CD14-positive monocyte (primary cell): ENCODE measurements at regions not wholly inside any gene's neighbourhood (a gene's known extent, or its start where the extent isn't known, plus 50 kb on each side); places are given as distances from the start of the nearest gene placed in this dataset.

Experiments
- DNase-seq, 3 donors: peaks; one replicate each; pipeline ENCODE4 v3.0.0-alpha.2; 2011 to 2022
- H2AFZ ChIP-seq: 2 replicates; pipeline ENCODE4 v1.6.0; 2012; ENCODE audit warnings: mild to moderate bottlenecking, low read depth, low read length, inconsistent platforms; ENCODE audit not compliant: insufficient read depth, poor library complexity, severe bottlenecking
- H3K27ac ChIP-seq, 2 donors: 1 replicate in 1 of 2; 2 replicates in 1 of 2; pipeline ENCODE4 v1.5.1; 2012 to 2013; ENCODE audit warnings: low read length in 2 of 2, control low read depth in 1 of 2, inconsistent platforms in 1 of 2, low read depth in 1 of 2, mild to moderate bottlenecking in 1 of 2
- H3K27me3 ChIP-seq, 2 donors: one replicate each; pipeline versions ENCODE4 v1.6.0 to v1.6.1; 2011 to 2013; ENCODE audit warnings: low read length in 2 of 2; ENCODE audit not compliant: control insufficient read depth in 2 of 2, insufficient read depth in 2 of 2
- H3K36me3 ChIP-seq, 2 donors: replicated peaks in 1 of 2; 1 replicate in 1 of 2; 2 replicates in 1 of 2; pipeline versions ENCODE4 v1.5.1 to v1.6.1; 2012 to 2013; ENCODE audit warnings: low read length in 2 of 2, control low read depth in 1 of 2, inconsistent platforms in 1 of 2, mild to moderate bottlenecking in 1 of 2; ENCODE audit not compliant: insufficient read depth in 2 of 2, control insufficient read depth in 1 of 2
- H3K4me1 ChIP-seq, 2 donors: 1 replicate in 1 of 2; 2 replicates in 1 of 2; pipeline versions ENCODE4 v1.5.1 to v1.6.1; 2012 to 2013; ENCODE audit warnings: low read length in 2 of 2, control low read depth in 1 of 2, inconsistent platforms in 1 of 2, mild to moderate bottlenecking in 1 of 2, moderate library complexity in 1 of 2; ENCODE audit not compliant: insufficient read depth in 2 of 2, control insufficient read depth in 1 of 2
- H3K4me2 ChIP-seq: replicated peaks from 2 replicates; pipeline ENCODE3; 2012; ENCODE audit warnings: low read length, moderate library complexity, mild to moderate bottlenecking; ENCODE audit not compliant: poor library complexity, severe bottlenecking; ENCODE audit errors: extremely low read depth
- H3K4me3 ChIP-seq, 3 experiments: fragments of 200-600 bp in 1 of 3; sonication (generic) in 1 of 3; replicated peaks in 1 of 3; 1 replicate in 2 of 3; 2 replicates in 1 of 3; pipeline ENCODE4 v1.5.1; 2011 to 2013; ENCODE audit warnings: low read length in 3 of 3, mild to moderate bottlenecking in 3 of 3, control low read depth in 2 of 3, low read depth in 2 of 3, inconsistent platforms in 1 of 3, moderate library complexity in 1 of 3
- H3K79me2 ChIP-seq: 2 replicates; pipeline ENCODE4 v1.6.0; 2012; ENCODE audit warnings: mild to moderate bottlenecking, control low read depth, inconsistent platforms, low read length, moderate library complexity; ENCODE audit not compliant: insufficient read depth
- H3K9ac ChIP-seq: 2 replicates; pipeline ENCODE4 v1.6.0; 2017; ENCODE audit warnings: low read length, mild to moderate bottlenecking; ENCODE audit not compliant: insufficient read depth, poor library complexity, severe bottlenecking
- H3K9me3 ChIP-seq, 2 donors: replicated peaks in 1 of 2; 1 replicate in 1 of 2; 2 replicates in 1 of 2; pipeline versions ENCODE4 v1.5.1 to v1.6.1; 2012 to 2013; ENCODE audit warnings: low read length in 2 of 2, control low read depth in 1 of 2; ENCODE audit not compliant: control insufficient read depth in 1 of 2, insufficient read depth in 1 of 2
- H4K20me1 ChIP-seq: 2 replicates; pipeline ENCODE4 v1.6.0; 2012; ENCODE audit warnings: mild to moderate bottlenecking, low read length, control low read depth, moderate library complexity; ENCODE audit not compliant: insufficient read depth
- H3K27ac Mint-ChIP-seq, 7 donors: one replicate each; pipeline ENCODE4 v1.8.0; 2020; ENCODE audit warnings: mild to moderate bottlenecking in 7 of 7, mixed read lengths in 7 of 7, moderate library complexity in 6 of 7, inconsistent platforms in 2 of 7
- H3K27me3 Mint-ChIP-seq, 3 donors: one replicate each; pipeline ENCODE4 v1.8.0; 2021 to 2022; ENCODE audit warnings: low read depth in 3 of 3, mild to moderate bottlenecking in 3 of 3, mixed read lengths in 3 of 3, moderate library complexity in 3 of 3, inconsistent platforms in 1 of 3
- H3K36me3 Mint-ChIP-seq, 2 donors: one replicate each; pipeline ENCODE4 v1.8.0; 2020; ENCODE audit warnings: mixed read lengths in 2 of 2, inconsistent platforms in 1 of 2, mild to moderate bottlenecking in 1 of 2
- H3K4me1 Mint-ChIP-seq: one replicate; pipeline ENCODE4 v1.8.0; 2020; ENCODE audit warnings: mild to moderate bottlenecking, mixed read lengths
- H3K4me3 Mint-ChIP-seq, 2 donors: one replicate each; pipeline ENCODE4 v1.8.0; 2020; ENCODE audit warnings: mild to moderate bottlenecking in 2 of 2, mixed read lengths in 2 of 2, moderate library complexity in 1 of 2
- H3K9me3 Mint-ChIP-seq, 7 donors: one replicate each; pipeline ENCODE4 v1.8.0; 2020 to 2022; ENCODE audit warnings: mixed read lengths in 7 of 7, mild to moderate bottlenecking in 6 of 7, moderate library complexity in 6 of 7, inconsistent platforms in 2 of 7
- WGBS: methylation state at CpG from one replicate; pipeline ENCODE4 v1.1.5; 2013; ENCODE audit warnings: missing lambda C conversion rate; ENCODE audit not compliant: insufficient coverage; 5-methylcytosine and 5-hydroxymethylcytosine counted together
- intact Hi-C, 2 donors: fragments of 100-400 bp; cut with micrococcal nuclease; formaldehyde crosslinking; loops; one replicate each; pipeline versions ENCODE4 v1.15.0 to v1.15.1; 2023
- TF ChIP-seq, protein P1 (sequence below): fragments of 200-600 bp; IDR thresholded peaks from one replicate; pipeline ENCODE4 v1.8.0; 2022; ENCODE audit warnings: antibody characterized with exemption, mild to moderate bottlenecking

DNA sequence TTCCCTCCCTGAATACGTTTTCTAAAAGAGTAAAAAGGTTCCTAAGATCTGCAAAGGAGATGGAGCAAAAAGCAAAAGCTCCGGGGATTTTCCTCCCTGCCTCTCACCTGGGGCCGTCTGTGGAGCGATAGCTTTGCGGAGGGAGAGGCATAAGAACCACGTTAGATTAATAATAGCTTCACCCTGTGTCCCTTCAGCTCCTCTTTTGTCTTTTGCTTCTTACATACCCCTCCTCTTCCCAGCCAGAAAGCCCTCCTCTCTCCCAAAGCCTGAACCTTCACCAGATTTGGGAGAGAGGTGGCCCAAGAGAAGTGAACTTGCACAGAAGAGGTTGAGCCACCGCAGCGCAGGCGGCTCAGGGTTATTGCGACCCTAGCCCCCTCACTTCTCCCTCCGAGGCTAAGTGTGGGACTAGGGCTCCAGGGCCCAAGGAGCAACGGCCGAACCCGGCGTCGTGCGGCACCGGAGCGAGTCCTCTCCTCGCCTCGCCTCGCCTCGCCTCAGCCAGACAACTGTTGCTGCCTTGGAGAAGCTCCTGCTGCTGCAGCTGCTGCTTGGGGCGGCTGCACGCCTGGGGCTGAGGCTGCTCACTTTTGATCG, 97.6 kb upstream of the HSD17B12 start:
- Histone ChIP-seq H3K4me1 (peaks cover 9 to 20% of the 10 kb centered on the region in 2 donors), H3K27ac (no peak overlapping the region), H4K20me1 (no peaks in the 10 kb centered on the region), H3K4me3 (no peak overlapping the region), H3K27me3 (peaks cover 72 to 98% of the 10 kb centered on the region in 2 donors), H3K9me3 (peaks cover 0 to 31% of the 10 kb centered on the region in 2 donors), H3K9ac (no peak overlapping the region), H3K4me2 (no peak overlapping the region), H3K36me3 (no peaks in the 10 kb centered on the region), H3K79me2 (no peaks in the 10 kb centered on the region), H2AFZ (no peak overlapping the region)
- Mint-ChIP-seq H3K4me1 (peaks cover 26% of the 10 kb centered on the region), H3K9me3 (peaks cover 0 to 21% (median 9%) of the 10 kb centered on the region in 7 donors), H3K4me3 (peak overlapping the region in 1 of 2 donors; percentile 86), H3K27me3 (peaks cover 71 to 83% (median 80%) of the 10 kb centered on the region in 3 donors), H3K27ac (no peak overlapping the region), H3K36me3 (peaks cover 5 to 6% of the 10 kb centered on the region in 2 donors)
- TF ChIP-seq, protein P1, sequence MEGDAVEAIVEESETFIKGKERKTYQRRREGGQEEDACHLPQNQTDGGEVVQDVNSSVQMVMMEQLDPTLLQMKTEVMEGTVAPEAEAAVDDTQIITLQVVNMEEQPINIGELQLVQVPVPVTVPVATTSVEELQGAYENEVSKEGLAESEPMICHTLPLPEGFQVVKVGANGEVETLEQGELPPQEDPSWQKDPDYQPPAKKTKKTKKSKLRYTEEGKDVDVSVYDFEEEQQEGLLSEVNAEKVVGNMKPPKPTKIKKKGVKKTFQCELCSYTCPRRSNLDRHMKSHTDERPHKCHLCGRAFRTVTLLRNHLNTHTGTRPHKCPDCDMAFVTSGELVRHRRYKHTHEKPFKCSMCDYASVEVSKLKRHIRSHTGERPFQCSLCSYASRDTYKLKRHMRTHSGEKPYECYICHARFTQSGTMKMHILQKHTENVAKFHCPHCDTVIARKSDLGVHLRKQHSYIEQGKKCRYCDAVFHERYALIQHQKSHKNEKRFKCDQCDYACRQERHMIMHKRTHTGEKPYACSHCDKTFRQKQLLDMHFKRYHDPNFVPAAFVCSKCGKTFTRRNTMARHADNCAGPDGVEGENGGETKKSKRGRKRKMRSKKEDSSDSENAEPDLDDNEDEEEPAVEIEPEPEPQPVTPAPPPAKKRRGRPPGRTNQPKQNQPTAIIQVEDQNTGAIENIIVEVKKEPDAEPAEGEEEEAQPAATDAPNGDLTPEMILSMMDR, result no peak
- no peak for DNase-seq
- 12% methylated on average over 17 of the region's 26 CpGs for WGBS
- intact Hi-C loops, result no loop called here

DNA sequence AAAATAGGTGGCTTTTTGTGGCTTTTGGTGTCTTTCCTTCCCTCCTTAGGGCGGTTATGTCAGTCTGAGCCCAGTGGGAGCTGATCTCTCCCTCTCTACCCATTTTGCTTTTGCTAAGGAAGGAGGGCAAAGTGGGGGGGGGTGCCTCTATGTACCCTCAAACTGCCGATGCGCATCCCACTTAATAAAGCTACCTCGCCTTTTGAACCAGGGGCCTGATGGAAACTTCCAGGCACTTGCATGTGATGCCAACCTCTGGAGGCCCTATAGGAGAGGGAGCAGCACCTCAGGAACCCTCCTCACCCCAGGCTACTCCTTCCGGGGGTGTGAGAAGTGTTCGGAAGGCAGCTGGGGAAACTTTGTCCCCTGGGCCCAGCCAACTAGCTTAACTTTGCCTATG, 97.0 kb upstream of the HSD17B12 start:
- TF ChIP-seq, protein P1, result no peak

More for the DNA sequence above, 97.0 kb upstream of the HSD17B12 start:
- peaks cover 67 to 97% of the 10 kb centered on the region in 2 donors for H3K27me3 ChIP-seq
- H3K27ac ChIP-seq, result no peak overlapping the region
- H3K9ac ChIP-seq, result no peak overlapping the region
- H2AFZ ChIP-seq, result no peak overlapping the region
- Mint-ChIP-seq H3K27me3 (peaks cover 67 to 81% (median 78%) of the 10 kb centered on the region in 3 donors), H3K4me1 (peaks cover 26% of the 10 kb centered on the region), H3K4me3 (peak overlapping the region in 1 of 2 donors; percentile 86), H3K27ac (no peak overlapping the region), H3K36me3 (peaks cover 5 to 6% of the 10 kb centered on the region in 2 donors), H3K9me3 (peaks cover 0 to 21% (median 9%) of the 10 kb centered on the region in 7 donors)
- peaks cover 9 to 20% of the 10 kb centered on the region in 2 donors for H3K4me1 ChIP-seq
- no peak overlapping the region for H3K4me3 ChIP-seq
- DNase-seq, result no peak
- H3K4me2 ChIP-seq, result no peak overlapping the region
- H3K9me3 ChIP-seq, result peaks cover 0 to 25% of the 10 kb centered on the region in 2 donors
- intact Hi-C loops, result no loop called here
- no CpG with 5 or more reads among the region's 6 CpGs for WGBS
- H3K79me2 ChIP-seq, result no peaks in the 10 kb centered on the region
- H4K20me1 ChIP-seq, result no peaks in the 10 kb centered on the region
- H3K36me3 ChIP-seq, result no peaks in the 10 kb centered on the region
